HCT116 (cell line): ENCODE measurements at regions not wholly inside any gene's neighbourhood (a gene's known extent, or its start where the extent isn't known, plus 50 kb on each side); places are given as distances from the start of the nearest gene placed in this dataset.
"Not testable (repeated sequence)": the region's sequence is repeated elsewhere in the genome, so short reads cannot be mapped to it uniquely, and the experiment has no call there.

Source experiments
- ATAC-seq: fragments of 200-7000 bp; cut with Tn5 transposase; 2 replicates; pipeline ENCODE4 v1.9.1; 2020; ENCODE audit warnings: mild to moderate bottlenecking, moderate library complexity
- BruUV-seq: library from RNA; stranded (reverse); fragments of 400-500 nt; replicated peaks from 2 replicates; lab custom pipeline; 2021; lab: Mats Ljungman, UMichigan
- CTCF ChIA-PET: fragments of 300-600 bp; sonication (Branson Sonifier 250); formaldehyde crosslinking; loops from one replicate; lab custom pipeline; 2021; ENCODE audit warnings: antibody characterized with exemption; lab: Charles Lee
- POLR2A ChIA-PET: fragments of 300-600, 350-600 bp; sonication (Branson Sonifier 250); formaldehyde crosslinking; loops from one replicate; lab custom pipeline; 2021; ENCODE audit warnings: antibody characterized with exemption; lab: Charles Lee
- RAD21 ChIA-PET, 2 experiments: fragments of 300-600 bp; sonication (Branson Sonifier 250); formaldehyde crosslinking; loops; one replicate each; lab custom pipeline; 2023; ENCODE audit warnings: low total read pairs in 2 of 2; ENCODE audit not compliant: uncharacterized antibody in 2 of 2, unreplicated experiment in 2 of 2, low non-redundant PET in 1 of 2; lab: Charles Lee
- DNase-seq: peaks from one replicate; pipeline ENCODE4 v3.0.0-alpha.2; 2010; ENCODE audit warnings: low read depth, low spot score
- H2AFZ ChIP-seq: fragments of 200-600 bp; shearing (Covaris generic), sonication (generic); 2 replicates; pipeline ENCODE4 v1.6.1; 2017; ENCODE audit warnings: low read depth, mixed run types, mixed read lengths, antibody characterized with exemption, low read length; ENCODE audit not compliant: poor library complexity, severe bottlenecking
- H3K27ac ChIP-seq: 2 replicates; pipeline ENCODE4 v1.5.1; 2012; ENCODE audit warnings: low read depth, low read length
- H3K27me3 ChIP-seq: fragments of 200-600 bp; sonication (generic); 2 replicates; pipeline ENCODE4 v1.6.1; 2016; ENCODE audit warnings: mixed run types, low read length, mixed read lengths; ENCODE audit not compliant: insufficient read depth
- H3K36me3 ChIP-seq, 2 experiments: fragments of 200-500 bp in 1 of 2; fragments of 200-600 bp in 1 of 2; sonication (Bioruptor generic) in 1 of 2; sonication (generic) in 1 of 2; 2 replicates each; pipeline versions ENCODE4 v1.5.1 to v1.6.1; 2014 to 2016; ENCODE audit warnings: low read length in 2 of 2, inconsistent platforms in 1 of 2, mixed read lengths in 1 of 2, mixed run types in 1 of 2; ENCODE audit not compliant: insufficient read depth in 2 of 2, control insufficient read depth in 1 of 2
- H3K4me1 ChIP-seq, 2 experiments: fragments of 200-600 bp in 1 of 2; sonication (generic) in 1 of 2; 2 replicates each; pipeline versions ENCODE4 v1.5.1 to v1.6.1; 2012 to 2017; ENCODE audit warnings: low read length in 2 of 2, inconsistent platforms in 1 of 2, mild to moderate bottlenecking in 1 of 2, mixed read lengths in 1 of 2, mixed run types in 1 of 2, moderate library complexity in 1 of 2; ENCODE audit not compliant: insufficient read depth in 2 of 2, control insufficient read depth in 1 of 2
- H3K4me2 ChIP-seq: fragments of 200-600 bp; sonication (generic); 2 replicates; pipeline ENCODE4 v1.6.1; 2017; ENCODE audit warnings: mixed run types, low read length, mixed read lengths
- H3K4me3 ChIP-seq, 2 experiments: fragments of 200-600 bp in 1 of 2; sonication (generic) in 1 of 2; replicated peaks in 1 of 2; 2 replicates each; pipeline ENCODE4 v1.5.1; 2011 to 2016; ENCODE audit warnings: low read length in 2 of 2, control low read depth in 1 of 2, low read depth in 1 of 2, mild to moderate bottlenecking in 1 of 2, mixed read lengths in 1 of 2, mixed run types in 1 of 2
- H3K79me2 ChIP-seq: fragments of 200-600 bp; sonication (generic); 2 replicates; pipeline ENCODE4 v1.6.1; 2017; ENCODE audit warnings: mild to moderate bottlenecking, mixed run types, low read length, moderate library complexity, mixed read lengths; ENCODE audit not compliant: insufficient read depth
- H3K9ac ChIP-seq: fragments of 200-600 bp; sonication (generic); 2 replicates; pipeline ENCODE4 v1.6.1; 2016; ENCODE audit warnings: low read length, mixed read lengths
- H3K9me2 ChIP-seq: fragments of 200-600 bp; sonication (generic), shearing (Covaris generic); 2 replicates; pipeline ENCODE4 v1.6.1; 2017; ENCODE audit warnings: mixed run types, mild to moderate bottlenecking, moderate library complexity; ENCODE audit not compliant: insufficient read depth
- H3K9me3 ChIP-seq, 2 experiments: fragments of 200-500 bp in 1 of 2; fragments of 200-600 bp in 1 of 2; sonication (Bioruptor generic) in 1 of 2; sonication (generic) in 1 of 2; 2 replicates each; pipeline ENCODE4 v1.6.1; 2014 to 2017; ENCODE audit warnings: low read length in 2 of 2, mixed read lengths in 2 of 2, inconsistent platforms in 1 of 2, low read depth in 1 of 2, mild to moderate bottlenecking in 1 of 2, mixed run types in 1 of 2, moderate library complexity in 1 of 2; ENCODE audit not compliant: control insufficient read depth in 1 of 2, insufficient read depth in 1 of 2
- H4K20me1 ChIP-seq: fragments of 200-600 bp; sonication (generic), shearing (Covaris generic); 2 replicates; pipeline ENCODE4 v1.6.1; 2017; ENCODE audit warnings: mixed run types, mild to moderate bottlenecking, moderate library complexity; ENCODE audit not compliant: insufficient read depth
- ATF3 ChIP-seq: IDR thresholded peaks from 2 replicates; pipeline ENCODE4 v1.6.1; 2012
- CBX3 ChIP-seq: IDR thresholded peaks from 2 replicates; pipeline ENCODE4 v1.6.1; 2012; ENCODE audit warnings: low read depth
- CTCF ChIP-seq, 3 experiments: fragments of 200-600 bp in 1 of 3; sonication (generic) in 1 of 3; IDR thresholded peaks in 2 of 3; conservative IDR thresholded peaks in 1 of 3; 2 replicates each; pipeline ENCODE4 v1.5.1; 2012 to 2017; ENCODE audit warnings: low read depth in 2 of 3, low read length in 2 of 3, antibody characterized with exemption in 1 of 3, borderline replicate concordance in 1 of 3, control low read depth in 1 of 3, mild to moderate bottlenecking in 1 of 3, mixed read lengths in 1 of 3, mixed run types in 1 of 3, moderate library complexity in 1 of 3; ENCODE audit not compliant: insufficient read depth in 1 of 3
- ELF1 ChIP-seq: IDR thresholded peaks from 2 replicates; pipeline ENCODE4 v1.6.1; 2012; ENCODE audit warnings: low read depth, borderline replicate concordance
- FOSL1 ChIP-seq: IDR thresholded peaks from 2 replicates; pipeline ENCODE4 v1.6.1; 2012; ENCODE audit warnings: low read depth
- MAX ChIP-seq: IDR thresholded peaks from 2 replicates; pipeline ENCODE4 v1.6.1; 2012
- intact Hi-C: fragments of 100-400 bp; cut with micrococcal nuclease; formaldehyde crosslinking; loops from 2 replicates; pipeline ENCODE4 v1.10.0; 2022

GRCh38 chr3:166844329-166844728 lies 535.8 kb downstream of the ZBBX start:
- Histone ChIP-seq H3K4me2 (no peak overlapping the region), H3K4me1 (no peaks in the 10 kb centered on the region), H3K36me3 (no peaks in the 10 kb centered on the region), H3K9me3 (no peaks in the 10 kb centered on the region), H3K9ac (no peak overlapping the region), H3K9me2 (no peaks in the 10 kb centered on the region; the same call in 1 of the 2 replicates), H3K79me2 (no peaks in the 10 kb centered on the region), H3K27ac (no peak overlapping the region), H2AFZ (no peak overlapping the region), H3K27me3 (no peaks in the 10 kb centered on the region), H3K4me3 (no peak overlapping the region), H4K20me1 (no peaks in the 10 kb centered on the region)
- CTCF ChIA-PET = no interaction called here
- no TSS peak for BruUV-seq
- ATAC-seq (no peak), DNase-seq (no peak)
- POLR2A ChIA-PET = no interaction called here
- RAD21 ChIA-PET = no interaction called here
- TF ChIP-seq CTCF (IDR thresholded peaks at IDR 0.05 in 2 of 3, conservative IDR thresholded peaks at IDR 0.05 in 1 of 3; ENCODE audit: borderline replicate concordance in 1 of 3, insufficient read depth in 1 of 3, low read depth in 2 of 3, low read length in 2 of 3) = no peak
- no peak for TF ChIP-seq MAX
- no peak for TF ChIP-seq FOSL1
- no peak for TF ChIP-seq ATF3
- TF ChIP-seq ELF1 = no peak
- no peak for TF ChIP-seq CBX3
- intact Hi-C loops = no loop called here

- H3K9me3 ChIP-seq, CTCF ChIA-PET, H2AFZ ChIP-seq, H3K9me2 ChIP-seq, H3K27me3 ChIP-seq, ATAC-seq, H3K36me3 ChIP-seq, H3K27ac ChIP-seq, RAD21 ChIA-PET, intact Hi-C loops, BruUV-seq, H3K9ac ChIP-seq, H3K4me2 ChIP-seq, H3K79me2 ChIP-seq, H3K4me3 ChIP-seq, H3K4me1 ChIP-seq, DNase-seq, H4K20me1 ChIP-seq, POLR2A ChIA-PET: not testable (repeated sequence)
These were observed 537.3 kb downstream of the ZBBX start for GRCh38 chr3:166842784-166843183.
